Tongue (tissue), 1 donor: ENCODE measurements at regions not wholly inside any gene's neighbourhood (a gene's known extent, or its start where the extent isn't known, plus 50 kb on each side); places are given as distances from the start of the nearest gene placed in this dataset.
A peak's percentile ranks its signal among the peaks of the same experiment; 100 is the strongest.

ENCODE experiments used
- DNase-seq: peaks from one replicate; pipeline ENCODE4 v3.0.0-alpha.2; 2015

- DNase-seq, result peak; percentile 20
Observed at GRCh38 chr18:6610466-6610865, 119.0 kb upstream of the ARHGAP28 start.

GRCh38 chr18:6613581-6613980, 115.9 kb upstream of the ARHGAP28 start:
- no peak for DNase-seq

- no peak for DNase-seq
Observed at GRCh38 chr18:6614952-6615351, 114.6 kb upstream of the ARHGAP28 start.

GRCh38 chr18:6616981-6617380, 112.5 kb upstream of the ARHGAP28 start:
- DNase-seq, result no peak

GRCh38 chr18:6621437-6621836, 108.1 kb upstream of the ARHGAP28 start:
- DNase-seq, result no peak

GRCh38 chr18:6623278-6623677, 106.2 kb upstream of the ARHGAP28 start:
- DNase-seq, result no peak

- DNase-seq, result no peak
Observed at GRCh38 chr18:6624271-6624660, 105.2 kb upstream of the ARHGAP28 start.

- DNase-seq, result peak; percentile 50
Observed at GRCh38 chr18:6624661-6625311, 104.7 kb upstream of the ARHGAP28 start.

- no peak for DNase-seq
Observed at GRCh38 chr18:6625481-6625880, 104.0 kb upstream of the ARHGAP28 start.

- DNase-seq, result no peak
Observed at GRCh38 chr18:6626457-6626856, 103.1 kb upstream of the ARHGAP28 start.

- DNase-seq, result peak; percentile 50
Observed at GRCh38 chr18:6627645-6628044, 101.9 kb upstream of the ARHGAP28 start.

GRCh38 chr18:6628187-6628586, 101.3 kb upstream of the ARHGAP28 start:
- DNase-seq, result no peak

- DNase-seq, result no peak
Observed at GRCh38 chr18:6629635-6630140, 99.8 kb upstream of the ARHGAP28 start.

- no peak for DNase-seq
Observed at GRCh38 chr18:6633310-6633709, 96.2 kb upstream of the ARHGAP28 start.

GRCh38 chr18:6636091-6636490, 93.4 kb upstream of the ARHGAP28 start:
- no peak for DNase-seq

GRCh38 chr18:6638447-6638846, 91.1 kb upstream of the ARHGAP28 start:
- DNase-seq, result peak; percentile 49

GRCh38 chr18:6639305-6639704, 90.2 kb upstream of the ARHGAP28 start:
- no peak for DNase-seq

GRCh38 chr18:6644836-6645627, 84.5 kb upstream of the ARHGAP28 start:
- DNase-seq, result no peak

- DNase-seq, result peak; percentile 66
Observed at GRCh38 chr18:6646801-6647200, 82.7 kb upstream of the ARHGAP28 start.

- DNase-seq, result no peak
Observed at GRCh38 chr18:6648581-6648980, 80.9 kb upstream of the ARHGAP28 start.

- no peak for DNase-seq
Observed at GRCh38 chr18:6649421-6650126, 79.9 kb upstream of the ARHGAP28 start.

- DNase-seq, result no peak
Observed at GRCh38 chr18:6650127-6650507, 79.4 kb upstream of the ARHGAP28 start.

GRCh38 chr18:6650747-6651146, 78.8 kb upstream of the ARHGAP28 start:
- peak; percentile 48 for DNase-seq
